ENCODE measurements at regions not wholly inside any gene's neighbourhood (a gene's known extent, or its start where the extent isn't known, plus 50 kb on each side); places are given as distances from the start of the nearest gene placed in this dataset.

- TF ChIP-seq CTCF (IDR thresholded peaks at IDR 0.05 in 8 of 11, conservative IDR thresholded peaks at IDR 0.05 in 3 of 11) (no peak), POLR2AphosphoS5 (IDR thresholded peaks at IDR 0.05) (no peak)
Measured at GRCh38 chr11:76285397-76286104, 79.2 kb upstream of the WNT11 start.
